HG03039 (cell line): ENCODE measurements at regions not wholly inside any gene's neighbourhood (a gene's known extent, or its start where the extent isn't known, plus 50 kb on each side); places are given as distances from the start of the nearest gene placed in this dataset.

Experiments used
- ATAC-seq: cut with Tn5 transposase; IDR thresholded peaks from one replicate; pipeline ENCODE4 v1.9.1; 2021; ENCODE audit warnings: mild to moderate bottlenecking, moderate library complexity; ENCODE audit not compliant: unreplicated experiment

- ATAC-seq, result no peak
These were observed 59.3 kb upstream of the ACVR1 start for GRCh38 chr2:157935378-157935906.

GRCh38 chr2:157934684-157935377, 58.7 kb upstream of the ACVR1 start:
- no peak for ATAC-seq

DNA sequence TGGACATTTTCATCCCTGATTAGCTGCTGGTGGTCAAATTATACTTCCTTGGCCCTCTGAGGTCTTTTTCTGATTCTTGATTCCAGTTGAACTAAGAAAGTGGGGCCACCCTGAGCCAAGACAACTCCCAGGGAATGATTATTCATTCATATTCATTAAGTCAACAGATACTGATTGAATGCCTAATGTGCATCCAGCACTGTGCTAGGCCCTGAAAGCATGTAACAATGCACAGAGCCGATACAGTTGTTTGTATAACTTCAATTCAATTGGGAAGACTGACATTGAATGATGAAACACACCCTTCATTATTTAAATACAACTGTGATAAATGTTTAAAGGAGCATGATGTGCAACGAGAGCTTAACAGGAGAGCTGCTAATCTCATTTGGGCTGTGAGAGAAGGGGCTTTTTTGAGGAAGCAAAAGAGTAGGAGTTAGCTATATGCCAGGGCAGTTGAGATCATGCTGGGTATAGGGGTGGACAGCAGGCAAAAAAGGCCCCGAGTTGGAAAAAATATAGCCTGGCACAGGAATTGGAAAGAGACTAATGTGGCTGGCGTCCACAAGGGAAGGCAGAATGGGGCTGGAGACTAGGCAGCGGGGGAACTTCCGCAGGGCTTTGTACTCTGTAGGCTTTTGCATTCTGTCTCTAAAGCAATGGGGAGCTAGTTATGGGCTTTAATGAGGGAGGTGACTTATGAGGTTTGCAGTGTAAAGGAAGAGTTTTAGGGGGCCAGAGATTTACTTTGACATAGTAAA, 57.2 kb upstream of the ACVR1 start:
- no peak for ATAC-seq

DNA sequence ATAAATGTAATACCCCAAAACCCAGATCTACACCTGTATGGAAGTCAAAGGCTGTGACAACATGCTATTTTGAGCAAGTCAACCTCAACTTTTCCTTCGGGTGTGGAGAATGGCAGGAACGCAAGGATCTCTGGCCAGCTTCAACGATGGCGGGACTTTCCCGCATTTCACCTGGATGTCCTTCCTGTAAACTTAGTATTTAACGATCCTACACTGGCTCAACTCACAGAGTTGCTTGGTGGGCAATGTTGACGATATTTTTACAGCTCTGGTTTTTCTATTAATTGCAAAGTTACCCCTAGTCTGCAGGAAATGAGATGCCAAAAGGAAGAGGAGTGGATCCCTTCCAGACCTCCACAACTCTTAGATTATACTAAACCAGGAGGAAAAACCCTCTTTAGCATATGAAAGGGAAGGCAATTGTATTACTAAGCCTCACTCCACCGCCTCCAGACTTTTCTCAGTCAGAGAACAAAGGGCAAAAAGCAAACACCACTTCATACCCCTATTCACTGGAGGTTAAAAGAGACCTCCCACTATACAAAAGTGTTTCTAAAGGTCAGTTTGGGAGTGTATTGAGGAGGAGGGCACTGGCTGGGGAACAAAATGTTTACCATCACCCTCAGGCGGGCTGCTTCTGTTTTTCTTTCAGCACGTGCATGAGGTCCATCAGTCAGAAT, 56.5 kb upstream of the ACVR1 start:
- ATAC-seq, result no peak

- no peak for ATAC-seq
These were observed 55.4 kb upstream of the ACVR1 start for GRCh38 chr2:157931542-157931941.

- no peak for ATAC-seq
These were observed 54.6 kb upstream of the ACVR1 start for GRCh38 chr2:157930728-157931127.

DNA sequence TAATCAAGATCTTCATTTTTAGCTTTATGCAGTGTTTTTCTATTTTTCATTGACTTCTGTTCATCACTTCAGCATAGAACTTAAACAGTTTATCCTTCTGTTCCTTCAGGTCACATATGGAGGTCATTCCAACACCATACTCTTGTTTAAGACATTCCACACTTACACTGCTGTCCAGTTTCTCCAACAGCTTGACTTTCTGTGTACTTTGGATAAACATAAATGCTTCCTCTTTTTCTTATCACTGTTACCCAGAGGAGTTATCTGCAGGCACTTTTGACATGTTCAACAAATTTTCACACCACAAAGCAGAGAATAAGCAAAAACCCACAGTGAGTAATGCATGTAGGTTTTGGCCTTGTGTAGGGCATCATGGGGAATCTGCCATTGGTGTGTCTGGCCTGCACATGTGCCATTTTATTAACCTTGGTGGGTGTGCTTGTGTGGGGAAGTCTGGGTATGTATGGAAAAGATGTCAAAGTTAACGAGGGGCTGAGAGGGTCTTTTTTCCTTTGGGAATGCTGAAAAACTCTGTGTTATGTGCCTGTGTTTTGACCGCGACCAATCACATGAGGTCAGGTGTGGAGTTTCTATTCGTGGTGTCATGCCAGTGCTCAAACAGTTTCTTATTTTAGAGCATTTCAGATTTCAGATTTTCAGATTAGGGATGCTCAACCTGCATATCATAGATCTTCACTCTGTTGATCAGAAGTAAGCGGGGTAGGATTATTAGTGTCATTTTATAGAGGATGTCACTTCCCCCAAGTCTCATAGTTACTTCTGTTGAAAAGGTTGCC, 53.9 kb upstream of the ACVR1 start:
- ATAC-seq, result no peak

DNA sequence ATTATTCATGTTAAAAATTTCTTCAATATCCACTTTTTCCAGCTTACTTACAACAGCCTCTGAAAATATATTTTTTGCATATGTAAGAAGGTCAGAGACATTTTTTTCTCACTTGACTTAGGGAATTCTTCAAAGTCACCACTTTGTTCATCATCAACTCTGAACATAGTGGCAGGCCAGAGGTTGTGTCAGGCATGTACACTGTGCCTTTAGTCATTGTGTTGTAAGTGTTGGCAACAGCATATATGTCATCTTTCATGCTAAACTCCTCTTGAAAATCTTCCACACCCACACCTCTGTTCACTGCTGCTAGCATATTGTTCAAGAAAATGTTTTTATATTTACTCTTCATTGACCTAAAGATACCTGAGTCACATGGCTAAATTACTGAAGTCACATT, 52.2 kb upstream of the ACVR1 start:
- no peak for ATAC-seq

DNA sequence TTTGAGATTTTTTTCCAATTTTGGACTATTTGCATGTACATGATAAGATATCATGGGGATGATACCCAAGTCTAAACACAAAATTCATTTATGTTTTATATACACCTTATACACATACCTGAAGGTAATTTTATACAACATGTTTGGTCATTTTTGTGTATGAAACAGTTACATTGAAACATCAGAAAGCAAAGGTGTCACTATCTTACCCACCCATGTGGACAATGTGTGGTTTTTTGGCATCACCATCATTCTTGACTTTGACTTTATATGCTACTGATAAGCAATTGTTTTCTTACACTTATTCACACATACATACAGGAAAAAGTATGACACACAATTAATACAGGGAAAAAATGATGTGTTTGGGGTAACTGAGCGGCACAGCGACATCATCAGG, 51.0 kb upstream of the ACVR1 start:
- no peak for ATAC-seq
